Left cardiac atrium (tissue), 4 donors: ENCODE measurements at regions not wholly inside any gene's neighbourhood (a gene's known extent, or its start where the extent isn't known, plus 50 kb on each side); places are given as distances from the start of the nearest gene placed in this dataset.

Experiments
- ATAC-seq, 2 donors: fragments of 200-7000 bp; cut with Tn5 transposase; one replicate each; pipeline ENCODE4 v1.9.1; 2020; ENCODE audit warnings: mild to moderate bottlenecking in 2 of 2, moderate library complexity in 2 of 2
- DNase-seq: peaks from one replicate; pipeline ENCODE4 v3.0.0-alpha.2; 2020
- intact Hi-C, 2 donors: fragments of 100-400 bp; cut with DNase I; formaldehyde crosslinking; loops; one replicate each; pipeline versions ENCODE4 v1.14.1 to v1.15.1; 2022 to 2023
- donor health status: DM: no; HTN: yes; CAD: no.
- donor health status: DM: no; HTN: yes; CAD: no; lungs with severe emphysema.
- donor health status: DM: yes; HTN: yes; CAD: no.
- donor health status: Dilated cardiomyopathy.

GRCh38 chr10:88117869-88118632 is 254.6 kb downstream of the PTEN start:
- no peak for DNase-seq
- no peak for ATAC-seq
- intact Hi-C loops, result loop anchor here in 1 of 2 donors (10.0 kb wide), 1 partner anchor 263 kb away; no protein-coding TSS in a partner anchor

- ATAC-seq (no peak), DNase-seq (no peak)
- intact Hi-C loops, result loop anchor here in 1 of 2 donors (10.0 kb wide), 1 partner anchor 264 kb away; no protein-coding TSS in a partner anchor
Measured at GRCh38 chr10:88118729-88119128, 255.3 kb downstream of the PTEN start.

GRCh38 chr10:88119160-88119559 is 255.7 kb downstream of the PTEN start:
- intact Hi-C loops, result loop anchor here in 1 of 2 donors (10.0 kb wide), 1 partner anchor 264 kb away; no protein-coding TSS in a partner anchor
- ATAC-seq (no peak), DNase-seq (no peak)

DNA sequence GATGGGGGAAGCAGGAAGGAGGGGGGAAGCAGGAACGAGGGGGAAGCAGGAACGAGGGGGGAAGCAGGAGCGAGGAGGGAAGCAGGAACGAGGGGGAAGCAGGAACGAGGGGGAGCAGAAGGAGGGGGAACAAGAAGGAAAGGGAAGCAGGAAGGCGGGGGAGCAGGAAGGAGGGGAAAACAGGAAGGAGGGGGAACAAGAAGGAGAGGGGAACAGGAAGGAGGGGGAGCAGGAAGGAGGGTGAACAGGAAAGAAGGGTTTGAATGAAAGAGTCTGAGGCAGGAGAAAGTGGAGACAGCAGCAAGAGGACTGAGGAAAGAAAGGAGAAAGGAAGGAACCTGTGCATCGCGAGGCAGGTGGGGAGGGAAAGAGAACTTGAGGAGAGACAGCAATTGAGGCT is 256.6 kb downstream of the PTEN start:
- intact Hi-C loops, result no loop called here
- DNase-seq (no peak), ATAC-seq (no peak)

- ATAC-seq (peak; percentile 16 to 67), DNase-seq (no peak)
- intact Hi-C loops, result no loop called here
Measured at GRCh38 chr10:88120599-88121333, 257.3 kb downstream of the PTEN start.

- intact Hi-C loops, result no loop called here
- DNase-seq (no peak), ATAC-seq (no peak)
Measured at GRCh38 chr10:88121361-88121760, 257.9 kb downstream of the PTEN start.

DNA sequence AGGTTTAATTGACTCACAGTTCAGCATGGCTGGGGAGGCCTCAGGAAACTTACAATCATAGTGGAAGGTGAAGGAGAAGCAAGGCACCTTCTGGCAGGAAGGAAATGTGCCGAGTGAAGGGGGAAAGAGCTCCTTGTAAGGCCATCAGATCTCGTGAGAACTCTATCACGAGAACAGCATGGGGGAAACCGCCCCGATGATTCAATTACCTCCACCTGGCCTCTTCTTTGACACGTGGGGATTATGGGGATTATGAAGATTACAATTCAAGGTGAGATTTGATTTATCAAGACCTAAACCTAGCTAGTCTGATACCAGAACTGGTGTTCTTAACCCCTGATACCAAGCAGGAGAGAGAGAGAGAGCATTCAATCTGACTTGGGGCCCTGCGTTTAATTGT is 258.7 kb downstream of the PTEN start:
- no peak for DNase-seq
- ATAC-seq, result no peak

DNA sequence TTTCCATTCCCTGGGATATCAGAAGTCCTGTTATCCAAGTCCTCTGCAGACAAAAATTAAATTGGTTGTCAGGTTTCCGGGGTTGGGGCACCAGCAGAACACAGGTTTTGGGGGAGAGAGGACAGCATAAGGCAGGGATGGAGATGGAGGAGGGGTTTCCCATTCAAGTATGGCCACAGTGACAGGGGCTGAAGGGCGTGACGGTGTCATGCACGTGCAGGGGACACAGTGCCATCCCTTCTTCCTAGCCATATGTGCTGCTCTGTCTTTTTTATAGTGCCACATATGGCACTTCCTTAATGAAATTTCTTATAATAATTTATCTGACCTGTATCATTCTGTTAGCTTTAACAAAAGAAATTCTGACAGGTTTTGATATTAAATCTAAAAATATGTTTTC is 259.2 kb downstream of the PTEN start:
- intact Hi-C loops, result no loop called here
- DNase-seq (no peak), ATAC-seq (no peak)

More for the DNA sequence above, 258.7 kb downstream of the PTEN start:
- intact Hi-C loops, result no loop called here

- ATAC-seq (no peak), DNase-seq (no peak)
- intact Hi-C loops, result no loop called here
Measured at GRCh38 chr10:88125766-88126165, 262.3 kb downstream of the PTEN start.

DNA sequence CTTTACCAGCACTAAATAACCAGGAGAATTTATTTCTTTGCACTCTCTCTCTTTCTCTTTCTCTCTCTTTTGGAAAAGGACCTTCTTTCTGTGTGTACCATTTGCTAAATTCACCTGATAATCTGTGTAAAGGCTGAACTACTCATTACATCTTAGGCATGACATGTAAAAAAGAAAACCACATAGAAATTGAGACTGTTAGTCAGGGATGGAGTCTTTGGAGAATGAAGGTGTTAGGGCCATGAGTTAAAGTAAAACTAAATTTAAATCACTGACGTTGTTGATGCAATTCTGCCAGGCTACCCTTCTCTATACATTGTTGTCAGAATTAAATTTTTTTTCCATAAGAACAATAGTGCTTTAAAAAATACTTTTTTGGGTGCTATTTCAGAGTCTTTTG is 263.3 kb downstream of the PTEN start:
- intact Hi-C loops, result no loop called here
- ATAC-seq, result no peak
- no peak for DNase-seq

- ATAC-seq (no peak), DNase-seq (no peak)
- intact Hi-C loops, result no loop called here
Measured at GRCh38 chr10:88127269-88127668, 263.8 kb downstream of the PTEN start.

DNA sequence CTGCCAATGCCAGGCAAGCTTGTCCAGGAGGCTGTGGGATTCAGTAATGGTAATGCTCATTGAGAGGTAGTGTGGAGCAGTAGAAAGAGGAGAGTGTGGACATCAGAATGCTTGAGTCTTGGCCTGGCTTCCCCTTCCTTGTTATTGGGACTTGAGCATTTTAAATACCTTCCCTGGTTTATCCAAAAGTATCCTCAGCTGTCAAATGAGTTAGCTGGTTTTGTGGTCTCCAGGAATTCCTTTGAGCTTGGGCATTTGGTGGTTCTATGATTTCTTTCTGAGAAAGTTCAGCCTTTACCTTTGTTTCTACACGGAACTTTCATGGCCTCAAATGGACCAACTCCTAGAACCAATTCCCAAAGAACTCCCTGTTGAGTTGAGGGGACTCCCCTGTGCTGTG is 264.3 kb downstream of the PTEN start:
- intact Hi-C loops, result no loop called here
- ATAC-seq (no peak), DNase-seq (no peak)

DNA sequence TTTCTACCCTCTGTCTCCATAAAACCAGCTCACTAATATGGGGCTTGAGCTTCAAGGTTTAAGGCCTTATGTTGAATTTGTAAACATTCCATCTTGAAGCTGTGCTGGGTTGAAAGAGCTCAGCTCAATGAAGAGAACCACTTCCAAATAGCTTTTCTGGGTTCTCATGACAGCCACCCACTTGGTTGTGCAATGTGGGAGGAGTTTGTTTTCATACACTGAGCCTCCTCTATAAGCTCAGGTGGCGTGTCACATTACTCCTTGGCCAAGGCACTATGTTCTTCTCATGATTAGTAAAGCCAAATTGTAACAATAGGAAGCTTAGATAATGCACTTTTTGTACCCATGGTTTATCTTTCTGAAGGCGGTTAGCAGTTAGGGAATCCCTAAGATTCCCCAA is 265.6 kb downstream of the PTEN start:
- intact Hi-C loops, result no loop called here
- ATAC-seq (no peak), DNase-seq (no peak)

- intact Hi-C loops, result no loop called here
- ATAC-seq (no peak), DNase-seq (no peak)
Measured at GRCh38 chr10:88130912-88131311, 267.5 kb downstream of the PTEN start.

GRCh38 chr10:88131511-88132139 is 268.2 kb downstream of the PTEN start:
- DNase-seq, result no peak
- peak; percentile 42 to 45 for ATAC-seq
- intact Hi-C loops, result no loop called here

DNA sequence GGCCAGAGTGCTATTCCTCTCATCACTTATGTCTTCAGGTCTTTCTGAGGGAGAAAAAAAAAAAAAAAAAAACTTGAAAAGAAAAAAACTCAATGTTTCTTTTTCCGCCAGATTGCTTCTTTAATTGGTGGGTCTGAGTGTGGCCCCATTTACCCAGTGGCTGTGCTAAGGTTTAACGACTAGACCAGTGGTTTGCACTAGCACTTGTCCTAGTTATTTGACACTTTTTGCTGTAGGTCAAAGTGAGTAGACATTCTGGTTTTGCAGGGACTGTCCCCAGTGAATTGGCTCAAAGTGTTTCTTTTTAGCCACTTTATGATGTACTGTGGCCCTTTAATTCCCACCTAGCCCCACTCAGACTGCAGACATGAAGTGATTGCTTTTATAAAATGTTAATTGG is 273.3 kb downstream of the PTEN start:
- DNase-seq (no peak), ATAC-seq (no peak)
- intact Hi-C loops, result no loop called here

DNA sequence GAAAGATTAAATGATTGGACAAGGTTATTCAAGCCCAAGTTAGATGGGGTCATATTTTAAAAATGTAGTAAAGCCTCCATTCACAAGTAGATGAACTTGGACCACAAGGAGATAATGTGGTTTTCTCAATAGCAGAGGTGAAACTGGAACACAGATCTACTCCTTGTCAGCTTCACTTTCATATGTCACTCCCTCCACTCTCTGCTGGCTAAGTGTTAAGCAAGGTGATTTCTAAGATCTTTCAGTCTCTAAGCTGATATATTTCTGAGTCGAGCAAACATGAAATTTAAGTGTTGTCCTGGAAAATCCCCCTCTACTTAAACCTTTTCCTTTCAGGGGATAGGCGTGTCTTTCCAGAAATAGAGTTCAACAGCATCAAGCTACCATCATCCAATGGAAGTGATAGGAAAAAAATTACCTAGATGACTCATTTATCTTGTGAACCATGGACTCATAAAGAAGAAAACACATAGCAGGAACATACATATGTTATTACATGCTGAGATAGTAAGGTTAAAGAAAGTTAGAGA is 275.0 kb downstream of the PTEN start:
- intact Hi-C loops, result no loop called here
- no peak for ATAC-seq
- no peak for DNase-seq

GRCh38 chr10:88147000-88147798 is 283.8 kb downstream of the PTEN start:
- intact Hi-C loops, result no loop called here
- ATAC-seq, result peak; percentile 72 to 92
- DNase-seq, result peak; percentile 25

DNA sequence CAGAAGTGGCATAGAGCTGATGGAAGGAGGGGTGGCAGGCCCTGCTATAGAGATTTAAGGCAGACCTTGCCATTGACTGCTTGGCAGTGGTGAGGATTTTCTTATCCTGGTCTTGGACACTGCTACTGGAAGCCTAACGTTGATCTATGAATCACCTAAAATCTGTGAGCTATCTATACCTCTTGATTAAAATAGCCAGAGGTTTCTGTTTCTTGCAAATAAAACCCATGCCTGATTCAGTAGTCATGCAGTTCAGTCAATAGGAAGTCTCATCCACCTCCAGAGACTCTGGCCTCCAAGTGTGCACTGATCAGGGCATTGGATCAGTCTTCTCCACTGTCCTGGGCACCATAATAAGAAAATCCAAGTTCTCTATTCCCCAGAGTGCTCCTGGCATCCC is 286.5 kb downstream of the PTEN start:
- ATAC-seq (no peak), DNase-seq (no peak)
- intact Hi-C loops, result no loop called here
